Neural progenitor cell (in vitro differentiated cells): ENCODE measurements at regions not wholly inside any gene's neighbourhood (a gene's known extent, or its start where the extent isn't known, plus 50 kb on each side); places are given as distances from the start of the nearest gene placed in this dataset.
A peak's percentile ranks its signal among the peaks of the same experiment; 100 is the strongest.

Experiments used
- DNase-seq: peaks from one replicate; pipeline ENCODE4 v3.0.0-alpha.2; 2016; ENCODE audit warnings: low spot score
- H2AFZ ChIP-seq: fragments of 200-600 bp; sonication (generic); replicated peaks from 2 replicates; pipeline ENCODE4 v1.6.1; 2016; ENCODE audit warnings: antibody characterized with exemption
- H3F3A ChIP-seq: fragments of 200-600 bp; sonication (generic); 2 replicates; pipeline ENCODE4 v1.6.1; 2016; ENCODE audit warnings: antibody characterized with exemption, low read depth
- H3K27ac ChIP-seq: fragments of 200-600 bp; sonication (generic); 2 replicates; pipeline ENCODE4 v1.5.1; 2016; ENCODE audit warnings: mild to moderate bottlenecking
- H3K27me3 ChIP-seq: fragments of 200-600 bp; sonication (generic); 2 replicates; pipeline ENCODE4 v1.6.1; 2016; ENCODE audit warnings: mild to moderate bottlenecking, moderate library complexity
- H3K36me3 ChIP-seq: fragments of 200-600 bp; sonication (generic); 2 replicates; pipeline ENCODE4 v1.5.1; 2016
- H3K4me1 ChIP-seq: fragments of 200-600 bp; sonication (generic); 2 replicates; pipeline ENCODE4 v1.6.1; 2016; ENCODE audit warnings: mixed run types
- H3K4me2 ChIP-seq: fragments of 200-600 bp; sonication (generic); 2 replicates; pipeline ENCODE4 v1.6.1; 2016
- H3K4me3 ChIP-seq: fragments of 200-600 bp; sonication (generic); 2 replicates; pipeline ENCODE4 v1.5.1; 2016
- H3K79me2 ChIP-seq: fragments of 200-600 bp; sonication (generic); 2 replicates; pipeline ENCODE4 v1.6.1; 2016; ENCODE audit warnings: low read depth
- H3K9ac ChIP-seq: fragments of 200-600 bp; sonication (generic); 2 replicates; pipeline ENCODE4 v1.6.1; 2016
- H3K9me3 ChIP-seq: fragments of 200-600 bp; sonication (generic); 2 replicates; pipeline ENCODE4 v1.5.1; 2016; ENCODE audit warnings: low read depth
- H4K20me1 ChIP-seq: fragments of 200-600 bp; sonication (generic); 2 replicates; pipeline ENCODE4 v1.6.1; 2016; ENCODE audit warnings: low read depth
- H3K27ac Mint-ChIP-seq: 3 replicates; pipeline ENCODE4 v1.8.0; 2021; ENCODE audit warnings: mixed read lengths
- H3K27me3 Mint-ChIP-seq: 2 replicates; pipeline ENCODE4 v1.8.0; 2022; ENCODE audit warnings: low read depth, mild to moderate bottlenecking, inconsistent platforms, moderate library complexity, mixed read lengths; ENCODE audit not compliant: insufficient read depth
- H3K36me3 Mint-ChIP-seq: 3 replicates; pipeline ENCODE4 v1.8.0; 2021; ENCODE audit warnings: mixed read lengths
- H3K4me1 Mint-ChIP-seq: 3 replicates; pipeline ENCODE4 v1.8.0; 2021; ENCODE audit warnings: mixed read lengths
- H3K4me3 Mint-ChIP-seq: 3 replicates; pipeline ENCODE4 v1.8.0; 2021; ENCODE audit warnings: mild to moderate bottlenecking, moderate library complexity, mixed read lengths
- H3K9me3 Mint-ChIP-seq: 3 replicates; pipeline ENCODE4 v1.8.0; 2020; ENCODE audit warnings: mixed read lengths
- CTCF ChIP-seq: fragments of 200-600 bp; sonication (generic); IDR thresholded peaks from 2 replicates; pipeline ENCODE4 v1.5.1; 2017; ENCODE audit warnings: antibody characterized with exemption, mild to moderate bottlenecking
- EZH2 ChIP-seq: fragments of 200-600 bp; sonication (generic); IDR thresholded peaks from 2 replicates; pipeline ENCODE4 v1.6.1; 2017; ENCODE audit warnings: antibody characterized with exemption, mild to moderate bottlenecking, moderate library complexity
- EZH2phosphoT487 ChIP-seq: fragments of 200-600 bp; sonication (generic); IDR thresholded peaks from 2 replicates; pipeline ENCODE4 v1.6.1; 2017; ENCODE audit warnings: antibody characterized with exemption

DNA sequence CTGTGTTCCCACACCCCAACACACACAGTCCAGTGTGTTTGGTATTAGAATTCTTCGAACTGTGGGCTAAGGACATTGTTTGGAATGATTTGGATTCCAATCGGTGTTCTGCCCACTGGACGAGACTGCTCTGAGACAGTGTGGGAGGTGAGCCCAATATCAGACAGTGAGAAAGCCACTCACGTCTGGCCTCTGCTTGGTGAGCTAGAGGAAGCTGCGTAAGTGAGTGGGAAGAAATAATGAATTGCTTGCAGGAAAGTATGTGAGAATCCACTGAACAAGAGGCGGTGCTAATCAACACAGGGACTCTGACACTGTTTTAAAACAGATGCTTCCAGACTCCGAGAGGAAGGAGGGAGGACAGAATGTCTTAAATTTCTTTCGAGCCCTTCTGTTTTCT, 675.0 kb upstream of the ANKRD30A start:
- no peak for DNase-seq
- H3K4me3 ChIP-seq = no peak overlapping the region

DNA sequence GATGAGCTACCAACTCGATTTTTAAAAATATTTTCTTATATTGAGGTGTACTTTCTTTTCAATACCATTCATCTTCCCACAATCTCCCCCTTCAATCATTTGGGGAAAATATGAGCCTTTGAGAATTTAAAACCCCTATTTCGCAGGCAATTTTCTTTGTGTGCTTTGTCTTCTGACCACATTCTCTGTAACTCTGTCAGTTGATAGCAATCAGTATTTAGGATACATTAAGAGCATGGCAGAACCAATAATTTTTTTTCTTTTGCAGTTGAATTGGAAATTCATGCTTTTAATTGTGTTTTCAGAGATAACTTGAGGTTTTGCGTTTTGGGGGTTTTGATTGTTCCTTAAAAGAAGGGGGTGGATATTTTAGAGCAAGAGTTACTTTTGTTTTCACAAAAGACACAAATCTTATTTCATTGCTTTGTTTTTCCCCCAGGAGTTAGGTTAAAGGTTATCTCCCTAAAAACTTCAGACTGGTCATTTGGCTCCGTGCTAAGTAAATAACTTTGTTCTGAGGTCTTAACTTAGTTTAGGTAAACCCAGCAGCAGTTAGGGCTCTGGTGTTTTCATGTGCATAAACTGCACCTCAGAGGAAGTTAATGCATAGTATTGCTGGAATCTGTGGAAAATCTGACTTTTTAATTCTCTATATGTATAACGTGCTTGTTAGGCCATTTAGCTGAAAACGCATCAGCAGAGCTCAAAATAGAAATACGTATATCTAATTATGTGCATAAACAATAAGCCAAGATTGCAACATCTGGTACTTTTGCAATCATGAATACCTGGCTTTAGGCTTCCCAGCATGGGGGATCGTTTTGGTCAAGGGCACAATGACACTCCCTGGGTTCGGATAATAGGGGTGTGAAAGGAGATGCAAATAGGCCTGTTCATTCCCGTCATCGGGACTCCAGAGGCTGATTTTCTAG, 676.4 kb upstream of the ANKRD30A start:
- Histone ChIP-seq H4K20me1 (no peaks in the 10 kb centered on the region), H3K9ac (no peak overlapping the region), H3K36me3 (no peaks in the 10 kb centered on the region), H3K79me2 (no peaks in the 10 kb centered on the region), H2AFZ (no peak overlapping the region), H3F3A (peaks cover 10% of the 10 kb centered on the region), H3K27ac (no peak overlapping the region), H3K9me3 (no peaks in the 10 kb centered on the region), H3K4me3 (no peak overlapping the region), H3K27me3 (no peaks in the 10 kb centered on the region), H3K4me1 (peaks cover 16% of the 10 kb centered on the region), H3K4me2 (peak overlapping the region; percentile 38)
- H3K27ac Mint-ChIP-seq = peak overlapping the region; percentile 46
- H3K4me3 Mint-ChIP-seq = peak overlapping the region; percentile 36
- H3K36me3 Mint-ChIP-seq = no peaks in the 10 kb centered on the region
- H3K9me3 Mint-ChIP-seq = peaks cover 6% of the 10 kb centered on the region
- peaks cover 14% of the 10 kb centered on the region for H3K27me3 Mint-ChIP-seq
- DNase-seq = peak; percentile 33
- H3K4me1 Mint-ChIP-seq = peaks cover 25% of the 10 kb centered on the region
- TF ChIP-seq CTCF = no peak
- no peak for TF ChIP-seq EZH2phosphoT487
- TF ChIP-seq EZH2 = no peak

More for the DNA sequence above, 675.0 kb upstream of the ANKRD30A start:
- Histone ChIP-seq H3K9ac (no peak overlapping the region), H3K4me1 (peaks cover 14% of the 10 kb centered on the region), H2AFZ (peak overlapping the region; percentile 43), H3F3A (peaks cover 10% of the 10 kb centered on the region), H3K9me3 (no peaks in the 10 kb centered on the region), H4K20me1 (no peaks in the 10 kb centered on the region), H3K27ac (no peak overlapping the region), H3K36me3 (no peaks in the 10 kb centered on the region), H3K27me3 (no peaks in the 10 kb centered on the region), H3K79me2 (no peaks in the 10 kb centered on the region), H3K4me2 (no peak overlapping the region)
- H3K27me3 Mint-ChIP-seq = peaks cover 14% of the 10 kb centered on the region
- peaks cover 25% of the 10 kb centered on the region for H3K4me1 Mint-ChIP-seq
- TF ChIP-seq CTCF = no peak
- TF ChIP-seq EZH2 = no peak
- TF ChIP-seq EZH2phosphoT487 = no peak
- H3K4me3 Mint-ChIP-seq = no peak overlapping the region
- no peaks in the 10 kb centered on the region for H3K36me3 Mint-ChIP-seq
- H3K9me3 Mint-ChIP-seq = peaks cover 6% of the 10 kb centered on the region
- H3K27ac Mint-ChIP-seq = peak overlapping the region; percentile 90

GRCh38 chr10:36446881-36447280, 678.5 kb upstream of the ANKRD30A start:
- Histone ChIP-seq H3K4me1 (peaks cover 16% of the 10 kb centered on the region), H3K9ac (no peak overlapping the region), H2AFZ (no peak overlapping the region), H3F3A (peaks cover 10% of the 10 kb centered on the region), H3K36me3 (no peaks in the 10 kb centered on the region), H3K79me2 (no peaks in the 10 kb centered on the region), H3K4me3 (no peak overlapping the region), H3K27me3 (no peaks in the 10 kb centered on the region), H4K20me1 (no peaks in the 10 kb centered on the region), H3K9me3 (no peaks in the 10 kb centered on the region), H3K4me2 (no peak overlapping the region), H3K27ac (no peak overlapping the region)
- Mint-ChIP-seq H3K4me3 (no peak overlapping the region), H3K27ac (no peak overlapping the region), H3K4me1 (peaks cover 25% of the 10 kb centered on the region), H3K9me3 (peaks cover 4% of the 10 kb centered on the region), H3K27me3 (peaks cover 14% of the 10 kb centered on the region), H3K36me3 (no peaks in the 10 kb centered on the region)
- no peak for TF ChIP-seq EZH2
- no peak for TF ChIP-seq CTCF
- TF ChIP-seq EZH2phosphoT487 = no peak
- no peak for DNase-seq
